ENCODE measurements at regions not wholly inside any gene's neighbourhood (a gene's known extent, or its start where the extent isn't known, plus 50 kb on each side); places are given as distances from the start of the nearest gene placed in this dataset.
"Not testable (repeated sequence)": the region's sequence is repeated elsewhere in the genome, so short reads cannot be mapped to it uniquely, and the experiment has no call there.

- Histone ChIP-seq H3K4me1 (ENCODE audit: control insufficient read depth, insufficient read depth, low read length) (no peaks in the 10 kb centered on the region), H3K36me3 (ENCODE audit: control insufficient read depth in 2 of 2, insufficient read depth in 1 of 2, low read length in 2 of 2) (no peaks in the 10 kb centered on the region), H3K27ac (ENCODE audit: extremely low read depth, low read depth, low read length) (no peak overlapping the region), H3K4me3 (ENCODE audit: low read depth, low read length) (no peak overlapping the region), H3K9me3 (ENCODE audit: control insufficient read depth, insufficient read depth, low read depth, low read length) (peaks cover 5% of the 10 kb centered on the region; the same call in 1 of the 2 replicates)
- ChIA-PET CTCF (no interaction called here), POLR2A (no interaction called here)
- TF ChIP-seq ZNF843 (tag by site-specific recombination; IDR thresholded peaks at IDR 0.05) (no peak), ZNF362 (tag by site-specific recombination; IDR thresholded peaks at IDR 0.05) (no peak), ZNF596 (tag by site-specific recombination; IDR thresholded peaks at IDR 0.05) (no peak), ZNF114 (tag by site-specific recombination; IDR thresholded peaks at IDR 0.05) (no peak)
Measured at GRCh38 chr15:79644091-79644490, 212.0 kb downstream of the MINAR1 start.

GRCh38 chr15:79652972-79653371 lies 220.8 kb downstream of the MINAR1 start:
- CTCF ChIA-PET, result interaction anchor here (2.1 kb wide), 1 partner anchor 57 kb away, joined by 8 read pairs; no protein-coding TSS in a partner anchor

GRCh38 chr15:79653533-79653932 lies 221.4 kb downstream of the MINAR1 start:
- ChIA-PET POLR2A (no interaction called here), CTCF (interaction anchor here (0.6 to 2.1 kb wide), 3 partner anchors 57 to 272 kb away, joined by 3 to 8 read pairs (median 3); no protein-coding TSS in a partner anchor)
- no peak overlapping the region for H3K4me3 ChIP-seq (ENCODE audit: low read depth, low read length)
- no peaks in the 10 kb centered on the region for H3K9me3 ChIP-seq (ENCODE audit: control insufficient read depth, insufficient read depth, low read depth, low read length)
- no peak overlapping the region for H3K27ac ChIP-seq (ENCODE audit: extremely low read depth, low read depth, low read length)
- H3K4me1 ChIP-seq (ENCODE audit: control insufficient read depth, insufficient read depth, low read length), result no peaks in the 10 kb centered on the region
- H3K36me3 ChIP-seq (ENCODE audit: control insufficient read depth in 2 of 2, insufficient read depth in 1 of 2, low read length in 2 of 2), result no peaks in the 10 kb centered on the region
- TF ChIP-seq ZNF341 (tag by site-specific recombination; IDR thresholded peaks at IDR 0.05; ENCODE audit: low read depth) (no peak), ZNF394 (tag by site-specific recombination; IDR thresholded peaks at IDR 0.05; ENCODE audit: borderline replicate concordance) (no peak), FEZF1 (tag by site-specific recombination; IDR thresholded peaks at IDR 0.05) (no peak), ZNF302 (tag by site-specific recombination; IDR thresholded peaks at IDR 0.05; ENCODE audit: low read depth) (no peak), ZNF266 (tag by site-specific recombination; IDR thresholded peaks at IDR 0.05; ENCODE audit: low read depth) (no peak), SALL2 (tag by site-specific recombination; IDR thresholded peaks at IDR 0.05; ENCODE audit: borderline replicate concordance) (no peak), ZNF354C (tag by site-specific recombination; IDR thresholded peaks at IDR 0.05; ENCODE audit: borderline replicate concordance, low read depth) (no peak), ZNF280C (tag by site-specific recombination; IDR thresholded peaks at IDR 0.05) (no peak)

More at GRCh38 chr15:79652972-79653371, 220.8 kb downstream of the MINAR1 start:
- H3K4me3 ChIP-seq (ENCODE audit: low read depth, low read length); H3K27ac ChIP-seq (ENCODE audit: extremely low read depth, low read depth, low read length); H3K4me1 ChIP-seq (ENCODE audit: control insufficient read depth, insufficient read depth, low read length); POLR2A ChIA-PET; H3K9me3 ChIP-seq (ENCODE audit: control insufficient read depth, insufficient read depth, low read depth, low read length); H3K36me3 ChIP-seq (ENCODE audit: control insufficient read depth in 2 of 2, insufficient read depth in 1 of 2, low read length in 2 of 2): not testable (repeated sequence)

GRCh38 chr15:79656151-79657000 lies 224.2 kb downstream of the MINAR1 start:
- H3K4me1 ChIP-seq (ENCODE audit: control insufficient read depth, insufficient read depth, low read length), result no peaks in the 10 kb centered on the region
- no peak overlapping the region for H3K27ac ChIP-seq (ENCODE audit: extremely low read depth, low read depth, low read length)
- H3K36me3 ChIP-seq (ENCODE audit: control insufficient read depth in 2 of 2, insufficient read depth in 1 of 2, low read length in 2 of 2), result no peaks in the 10 kb centered on the region
- H3K4me3 ChIP-seq (ENCODE audit: low read depth, low read length), result no peak overlapping the region
- ChIA-PET POLR2A (no interaction called here), CTCF (interaction anchor here (0.7 to 1.1 kb wide), 3 partner anchors 316 to 893 kb away, joined by 3 to 4 read pairs (median 3); no protein-coding TSS in a partner anchor)
- H3K9me3 ChIP-seq (ENCODE audit: control insufficient read depth, insufficient read depth, low read depth, low read length), result no peaks in the 10 kb centered on the region
- TF ChIP-seq ZNF16 (tag by site-specific recombination; IDR thresholded peaks at IDR 0.05; ENCODE audit: low read depth) (no peak), ZNF664 (tag by site-specific recombination; IDR thresholded peaks at IDR 0.05) (no peak), ZNF280C (tag by site-specific recombination; IDR thresholded peaks at IDR 0.05) (no peak), ZNF701 (tag by site-specific recombination; IDR thresholded peaks at IDR 0.05) (no peak)
